GM23338 (cell line): ENCODE measurements at regions not wholly inside any gene's neighbourhood (a gene's known extent, or its start where the extent isn't known, plus 50 kb on each side); places are given as distances from the start of the nearest gene placed in this dataset.
A peak's percentile ranks its signal among the peaks of the same experiment; 100 is the strongest.

Experiments used
- ATAC-seq: fragments of 200-7000 bp; cut with Tn5 transposase; 3 replicates; pipeline ENCODE4 v1.9.1; 2020
- DNase-seq: peaks from one replicate; pipeline ENCODE4 v3.0.0-alpha.2; 2015; ENCODE audit warnings: low spot score
- H2AFZ ChIP-seq: fragments of 200-600 bp; sonication (generic); 2 replicates; pipeline ENCODE4 v1.8.0; 2016; ENCODE audit warnings: antibody characterized with exemption, mild to moderate bottlenecking, moderate library complexity
- H3F3A ChIP-seq: fragments of 200-600 bp; sonication (generic); replicated peaks from 2 replicates; pipeline ENCODE4 v1.8.0; 2017; ENCODE audit warnings: antibody characterized with exemption, mixed run types, low read depth
- H3K27ac ChIP-seq: fragments of 200-600 bp; sonication (generic); 2 replicates; pipeline ENCODE4 v1.6.1; 2016; ENCODE audit warnings: low read depth
- H3K27me3 ChIP-seq: fragments of 200-600 bp; sonication (generic); 2 replicates; pipeline ENCODE4 v1.8.0; 2016; ENCODE audit warnings: mild to moderate bottlenecking, mixed run types, moderate library complexity; ENCODE audit not compliant: insufficient read depth
- H3K36me3 ChIP-seq: fragments of 200-600 bp; sonication (generic); 2 replicates; pipeline ENCODE4 v1.8.0; 2016; ENCODE audit warnings: mild to moderate bottlenecking; ENCODE audit not compliant: insufficient read depth
- H3K4me1 ChIP-seq: fragments of 200-600 bp; sonication (generic); 2 replicates; pipeline ENCODE4 v1.8.0; 2016; ENCODE audit warnings: mild to moderate bottlenecking, moderate library complexity; ENCODE audit not compliant: insufficient read depth
- H3K4me2 ChIP-seq: fragments of 200-600 bp; sonication (generic); 2 replicates; pipeline ENCODE4 v1.7.1; 2017; ENCODE audit warnings: mixed run types
- H3K4me3 ChIP-seq: fragments of 200-600 bp; sonication (generic); 2 replicates; pipeline ENCODE4 v1.6.1; 2016; ENCODE audit warnings: mixed run types
- H3K79me2 ChIP-seq: fragments of 200-600 bp; sonication (generic); replicated peaks from 2 replicates; pipeline ENCODE4 v1.8.0; 2017; ENCODE audit warnings: mild to moderate bottlenecking; ENCODE audit not compliant: insufficient read depth
- H3K9me2 ChIP-seq: fragments of 200-600 bp; sonication (generic); 2 replicates; pipeline ENCODE4 v1.8.0; 2017; ENCODE audit not compliant: insufficient read depth
- H4K20me1 ChIP-seq: fragments of 200-600 bp; sonication (generic); replicated peaks from 2 replicates; pipeline ENCODE4 v1.8.0; 2017; ENCODE audit warnings: mild to moderate bottlenecking; ENCODE audit not compliant: insufficient read depth
- H3K27ac Mint-ChIP-seq: 2 replicates; pipeline ENCODE4 v1.8.0; 2020; ENCODE audit warnings: inconsistent platforms, mild to moderate bottlenecking, moderate library complexity, mixed read lengths
- H3K27me3 Mint-ChIP-seq: 3 replicates; pipeline ENCODE4 v1.8.0; 2022; ENCODE audit warnings: low read depth, mild to moderate bottlenecking, moderate library complexity, mixed read lengths, inconsistent platforms; ENCODE audit not compliant: insufficient read depth, poor library complexity
- H3K36me3 Mint-ChIP-seq: 3 replicates; pipeline ENCODE4 v1.8.0; 2021; ENCODE audit warnings: low read depth, mild to moderate bottlenecking, inconsistent platforms, moderate library complexity, mixed read lengths
- H3K4me1 Mint-ChIP-seq: 3 replicates; pipeline ENCODE4 v1.8.0; 2020; ENCODE audit warnings: mild to moderate bottlenecking, inconsistent platforms, mixed read lengths
- H3K4me3 Mint-ChIP-seq: 3 replicates; pipeline ENCODE4 v1.8.0; 2021; ENCODE audit warnings: moderate library complexity, mild to moderate bottlenecking, inconsistent platforms, mixed read lengths
- H3K9me3 Mint-ChIP-seq: 3 replicates; pipeline ENCODE4 v1.8.0; 2020; ENCODE audit warnings: moderate library complexity, mild to moderate bottlenecking, inconsistent platforms, mixed read lengths
- EZH2phosphoT487 ChIP-seq: fragments of 200-600 bp; sonication (generic); IDR thresholded peaks from one replicate; pipeline ENCODE4 v1.8.1; 2018; ENCODE audit warnings: antibody characterized with exemption; ENCODE audit not compliant: unreplicated experiment
- JUNB ChIP-seq: IDR thresholded peaks from one replicate; pipeline ENCODE4 v1.6.1; 2016; ENCODE audit warnings: antibody characterized with exemption; ENCODE audit not compliant: unreplicated experiment
- POLR2AphosphoS5 ChIP-seq: IDR thresholded peaks from 2 replicates; pipeline ENCODE4 v1.6.1; 2016; ENCODE audit warnings: antibody characterized with exemption, low read depth
- STAT1 ChIP-seq: IDR thresholded peaks from one replicate; pipeline ENCODE4 v1.6.1; 2016; ENCODE audit warnings: antibody characterized with exemption; ENCODE audit not compliant: unreplicated experiment
- ZNF114 ChIP-seq: fragments of 250-450 bp; sonication (Bioruptor Pico); IDR thresholded peaks from 2 replicates; pipeline ENCODE4 v1.5.0; 2020; ENCODE audit warnings: mild to moderate bottlenecking, moderate library complexity
- TF ChIP-seq, protein P1 (sequence below), 2 experiments: fragments of 200-600 bp in 1 of 2; sonication (generic) in 1 of 2; conservative IDR thresholded peaks; 2 replicates each; pipeline versions ENCODE4 v1.5.1 to v1.6.1; 2016 to 2017; ENCODE audit warnings: antibody characterized with exemption in 2 of 2, low read depth in 2 of 2, mild to moderate bottlenecking in 2 of 2, moderate library complexity in 1 of 2
- TF ChIP-seq, protein P2 (sequence below): IDR thresholded peaks from 2 replicates; pipeline ENCODE4 v1.6.1; 2016; ENCODE audit warnings: antibody characterized with exemption
- TF ChIP-seq, protein P3 (sequence below): fragments of 250-450 bp; sonication (Bioruptor Pico); IDR thresholded peaks from 2 replicates; pipeline ENCODE4 v1.5.0; 2020; ENCODE audit warnings: mild to moderate bottlenecking, moderate library complexity

DNA sequence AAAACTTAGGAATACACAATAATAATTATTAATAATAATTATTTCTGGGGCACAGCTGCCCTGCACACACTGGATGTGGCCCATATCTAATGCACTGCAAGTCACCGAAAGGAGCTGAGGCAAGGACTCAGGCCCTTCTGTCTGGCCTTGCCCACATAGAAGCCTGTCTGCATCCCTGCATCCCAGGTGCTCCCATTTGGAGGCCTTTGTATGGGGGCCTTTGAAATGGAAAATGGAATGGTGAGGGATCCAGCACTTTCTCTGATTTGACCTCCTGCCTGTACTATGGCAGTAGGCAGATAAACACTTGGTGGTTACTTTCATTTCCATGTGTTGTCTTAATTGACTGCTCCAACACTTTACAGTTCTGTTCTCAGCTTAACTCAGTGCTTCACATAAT, 75.7 kb upstream of the PTCHD4 start:
- Mint-ChIP-seq H3K27me3 (no peaks in the 10 kb centered on the region), H3K36me3 (no peaks in the 10 kb centered on the region), H3K4me1 (peaks cover 8% of the 10 kb centered on the region), H3K27ac (no peak overlapping the region), H3K9me3 (no peaks in the 10 kb centered on the region), H3K4me3 (no peak overlapping the region)
- TF ChIP-seq ZNF114 (no peak), JUNB (no peak), EZH2phosphoT487 (no peak), POLR2AphosphoS5 (no peak)
- TF ChIP-seq, protein P1, sequence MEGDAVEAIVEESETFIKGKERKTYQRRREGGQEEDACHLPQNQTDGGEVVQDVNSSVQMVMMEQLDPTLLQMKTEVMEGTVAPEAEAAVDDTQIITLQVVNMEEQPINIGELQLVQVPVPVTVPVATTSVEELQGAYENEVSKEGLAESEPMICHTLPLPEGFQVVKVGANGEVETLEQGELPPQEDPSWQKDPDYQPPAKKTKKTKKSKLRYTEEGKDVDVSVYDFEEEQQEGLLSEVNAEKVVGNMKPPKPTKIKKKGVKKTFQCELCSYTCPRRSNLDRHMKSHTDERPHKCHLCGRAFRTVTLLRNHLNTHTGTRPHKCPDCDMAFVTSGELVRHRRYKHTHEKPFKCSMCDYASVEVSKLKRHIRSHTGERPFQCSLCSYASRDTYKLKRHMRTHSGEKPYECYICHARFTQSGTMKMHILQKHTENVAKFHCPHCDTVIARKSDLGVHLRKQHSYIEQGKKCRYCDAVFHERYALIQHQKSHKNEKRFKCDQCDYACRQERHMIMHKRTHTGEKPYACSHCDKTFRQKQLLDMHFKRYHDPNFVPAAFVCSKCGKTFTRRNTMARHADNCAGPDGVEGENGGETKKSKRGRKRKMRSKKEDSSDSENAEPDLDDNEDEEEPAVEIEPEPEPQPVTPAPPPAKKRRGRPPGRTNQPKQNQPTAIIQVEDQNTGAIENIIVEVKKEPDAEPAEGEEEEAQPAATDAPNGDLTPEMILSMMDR (conservative IDR thresholded peaks at IDR 0.05; ENCODE audit: low read depth in 2 of 2) = no peak
- Histone ChIP-seq H3F3A (no peaks in the 10 kb centered on the region), H2AFZ (no peak overlapping the region), H3K4me3 (no peak overlapping the region), H3K4me2 (no peak overlapping the region), H3K27ac (no peak overlapping the region), H3K27me3 (no peaks in the 10 kb centered on the region), H4K20me1 (no peaks in the 10 kb centered on the region), H3K36me3 (no peaks in the 10 kb centered on the region), H3K79me2 (no peaks in the 10 kb centered on the region), H3K9me2 (no peaks in the 10 kb centered on the region), H3K4me1 (peaks cover 3% of the 10 kb centered on the region; the same call in 1 of the 2 replicates)
- ATAC-seq (peak; percentile 96), DNase-seq (peak; percentile 60)

DNA sequence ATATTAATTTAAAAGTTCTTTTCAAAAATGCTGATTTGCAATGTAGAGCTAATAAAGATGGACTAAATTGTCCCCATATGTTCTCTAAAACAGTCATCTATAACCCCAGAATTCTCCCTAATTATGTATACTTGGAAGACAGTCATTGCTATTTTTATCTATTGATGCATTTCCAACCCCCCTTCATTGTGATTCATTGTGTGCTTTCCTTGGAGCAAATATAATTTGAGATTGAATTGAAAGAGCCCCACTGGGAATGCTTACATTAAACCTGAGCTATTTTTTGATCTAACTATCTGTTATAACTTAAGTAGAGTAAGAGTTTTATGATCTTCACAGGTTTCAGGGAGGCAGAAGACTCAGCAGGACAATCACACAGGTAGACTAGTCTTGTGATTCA, 73.7 kb upstream of the PTCHD4 start:
- Histone ChIP-seq H2AFZ (no peak overlapping the region), H4K20me1 (no peaks in the 10 kb centered on the region), H3K9me2 (no peaks in the 10 kb centered on the region), H3K4me2 (no peak overlapping the region), H3F3A (no peaks in the 10 kb centered on the region), H3K4me1 (peaks cover 3% of the 10 kb centered on the region; the same call in 1 of the 2 replicates), H3K79me2 (no peaks in the 10 kb centered on the region), H3K4me3 (no peak overlapping the region), H3K27ac (no peak overlapping the region), H3K36me3 (no peaks in the 10 kb centered on the region), H3K27me3 (no peaks in the 10 kb centered on the region)
- Mint-ChIP-seq H3K4me3 (no peak overlapping the region), H3K4me1 (peaks cover 8% of the 10 kb centered on the region), H3K27ac (no peak overlapping the region), H3K36me3 (no peaks in the 10 kb centered on the region), H3K27me3 (no peaks in the 10 kb centered on the region), H3K9me3 (no peaks in the 10 kb centered on the region)
- TF ChIP-seq, protein P2, sequence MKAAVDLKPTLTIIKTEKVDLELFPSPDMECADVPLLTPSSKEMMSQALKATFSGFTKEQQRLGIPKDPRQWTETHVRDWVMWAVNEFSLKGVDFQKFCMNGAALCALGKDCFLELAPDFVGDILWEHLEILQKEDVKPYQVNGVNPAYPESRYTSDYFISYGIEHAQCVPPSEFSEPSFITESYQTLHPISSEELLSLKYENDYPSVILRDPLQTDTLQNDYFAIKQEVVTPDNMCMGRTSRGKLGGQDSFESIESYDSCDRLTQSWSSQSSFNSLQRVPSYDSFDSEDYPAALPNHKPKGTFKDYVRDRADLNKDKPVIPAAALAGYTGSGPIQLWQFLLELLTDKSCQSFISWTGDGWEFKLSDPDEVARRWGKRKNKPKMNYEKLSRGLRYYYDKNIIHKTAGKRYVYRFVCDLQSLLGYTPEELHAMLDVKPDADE = no peak
- TF ChIP-seq JUNB (no peak), STAT1 (no peak)
- TF ChIP-seq, protein P3, sequence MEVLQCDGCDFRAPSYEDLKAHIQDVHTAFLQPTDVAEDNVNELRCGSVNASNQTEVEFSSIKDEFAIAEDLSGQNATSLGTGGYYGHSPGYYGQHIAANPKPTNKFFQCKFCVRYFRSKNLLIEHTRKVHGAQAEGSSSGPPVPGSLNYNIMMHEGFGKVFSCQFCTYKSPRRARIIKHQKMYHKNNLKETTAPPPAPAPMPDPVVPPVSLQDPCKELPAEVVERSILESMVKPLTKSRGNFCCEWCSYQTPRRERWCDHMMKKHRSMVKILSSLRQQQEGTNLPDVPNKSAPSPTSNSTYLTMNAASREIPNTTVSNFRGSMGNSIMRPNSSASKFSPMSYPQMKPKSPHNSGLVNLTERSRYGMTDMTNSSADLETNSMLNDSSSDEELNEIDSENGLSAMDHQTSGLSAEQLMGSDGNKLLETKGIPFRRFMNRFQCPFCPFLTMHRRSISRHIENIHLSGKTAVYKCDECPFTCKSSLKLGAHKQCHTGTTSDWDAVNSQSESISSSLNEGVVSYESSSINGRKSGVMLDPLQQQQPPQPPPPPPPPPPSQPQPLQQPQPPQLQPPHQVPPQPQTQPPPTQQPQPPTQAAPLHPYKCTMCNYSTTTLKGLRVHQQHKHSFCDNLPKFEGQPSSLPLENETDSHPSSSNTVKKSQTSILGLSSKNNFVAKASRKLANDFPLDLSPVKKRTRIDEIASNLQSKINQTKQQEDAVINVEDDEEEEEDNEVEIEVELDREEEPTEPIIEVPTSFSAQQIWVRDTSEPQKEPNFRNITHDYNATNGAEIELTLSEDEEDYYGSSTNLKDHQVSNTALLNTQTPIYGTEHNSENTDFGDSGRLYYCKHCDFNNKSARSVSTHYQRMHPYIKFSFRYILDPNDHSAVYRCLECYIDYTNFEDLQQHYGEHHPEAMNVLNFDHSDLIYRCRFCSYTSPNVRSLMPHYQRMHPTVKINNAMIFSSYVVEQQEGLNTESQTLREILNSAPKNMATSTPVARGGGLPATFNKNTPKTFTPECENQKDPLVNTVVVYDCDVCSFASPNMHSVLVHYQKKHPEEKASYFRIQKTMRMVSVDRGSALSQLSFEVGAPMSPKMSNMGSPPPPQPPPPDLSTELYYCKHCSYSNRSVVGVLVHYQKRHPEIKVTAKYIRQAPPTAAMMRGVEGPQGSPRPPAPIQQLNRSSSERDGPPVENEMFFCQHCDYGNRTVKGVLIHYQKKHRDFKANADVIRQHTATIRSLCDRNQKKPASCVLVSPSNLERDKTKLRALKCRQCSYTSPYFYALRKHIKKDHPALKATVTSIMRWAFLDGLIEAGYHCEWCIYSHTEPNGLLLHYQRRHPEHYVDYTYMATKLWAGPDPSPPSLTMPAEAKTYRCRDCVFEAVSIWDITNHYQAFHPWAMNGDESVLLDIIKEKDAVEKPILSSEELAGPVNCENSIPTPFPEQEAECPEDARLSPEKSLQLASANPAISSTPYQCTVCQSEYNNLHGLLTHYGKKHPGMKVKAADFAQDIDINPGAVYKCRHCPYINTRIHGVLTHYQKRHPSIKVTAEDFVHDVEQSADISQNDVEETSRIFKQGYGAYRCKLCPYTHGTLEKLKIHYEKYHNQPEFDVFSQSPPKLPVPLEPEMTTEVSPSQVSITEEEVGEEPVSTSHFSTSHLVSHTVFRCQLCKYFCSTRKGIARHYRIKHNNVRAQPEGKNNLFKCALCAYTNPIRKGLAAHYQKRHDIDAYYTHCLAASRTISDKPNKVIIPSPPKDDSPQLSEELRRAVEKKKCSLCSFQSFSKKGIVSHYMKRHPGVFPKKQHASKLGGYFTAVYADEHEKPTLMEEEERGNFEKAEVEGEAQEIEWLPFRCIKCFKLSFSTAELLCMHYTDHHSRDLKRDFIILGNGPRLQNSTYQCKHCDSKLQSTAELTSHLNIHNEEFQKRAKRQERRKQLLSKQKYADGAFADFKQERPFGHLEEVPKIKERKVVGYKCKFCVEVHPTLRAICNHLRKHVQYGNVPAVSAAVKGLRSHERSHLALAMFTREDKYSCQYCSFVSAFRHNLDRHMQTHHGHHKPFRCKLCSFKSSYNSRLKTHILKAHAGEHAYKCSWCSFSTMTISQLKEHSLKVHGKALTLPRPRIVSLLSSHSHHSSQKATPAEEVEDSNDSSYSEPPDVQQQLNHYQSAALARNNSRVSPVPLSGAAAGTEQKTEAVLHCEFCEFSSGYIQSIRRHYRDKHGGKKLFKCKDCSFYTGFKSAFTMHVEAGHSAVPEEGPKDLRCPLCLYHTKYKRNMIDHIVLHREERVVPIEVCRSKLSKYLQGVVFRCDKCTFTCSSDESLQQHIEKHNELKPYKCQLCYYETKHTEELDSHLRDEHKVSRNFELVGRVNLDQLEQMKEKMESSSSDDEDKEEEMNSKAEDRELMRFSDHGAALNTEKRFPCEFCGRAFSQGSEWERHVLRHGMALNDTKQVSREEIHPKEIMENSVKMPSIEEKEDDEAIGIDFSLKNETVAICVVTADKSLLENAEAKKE (CRISPR knock-in tag) = no peak
- no peak for ATAC-seq
- DNase-seq = no peak
